ENCODE measurements at regions not wholly inside any gene's neighbourhood (a gene's known extent, or its start where the extent isn't known, plus 50 kb on each side); places are given as distances from the start of the nearest gene placed in this dataset.

DNA sequence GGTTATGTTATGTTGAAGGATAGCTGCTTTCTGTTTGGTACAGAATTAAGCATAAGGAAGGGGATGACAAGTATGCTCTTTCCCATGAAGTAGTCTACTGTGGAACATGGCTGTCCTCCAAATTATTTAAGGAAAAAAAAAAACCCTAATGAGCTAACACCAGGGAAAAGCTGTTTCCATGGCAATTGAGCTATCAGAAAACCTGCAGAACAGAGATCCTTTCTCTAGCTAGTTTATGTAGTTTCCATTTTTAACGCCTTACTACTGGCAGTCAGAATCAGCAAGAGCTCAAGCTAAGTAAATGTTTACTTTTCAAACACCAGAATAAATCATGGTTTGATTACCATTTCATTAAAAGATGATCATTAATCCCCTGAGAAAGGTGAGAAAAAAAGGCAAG, 287.4 kb upstream of the TARS1 start:
- H3K27me3 Mint-ChIP-seq (ENCODE audit: low read depth, unreplicated experiment) = no peaks in the 10 kb centered on the region
- Histone ChIP-seq H3K9me3 (ENCODE audit: insufficient read depth, low read depth, low read length) (no peaks in the 10 kb centered on the region), H3K79me2 (ENCODE audit: insufficient read depth, low read length) (no peaks in the 10 kb centered on the region), H3K27ac (ENCODE audit: low read depth, low read length) (no peak overlapping the region), H2AFZ (ENCODE audit: low read depth, low read length) (no peak overlapping the region), H4K20me1 (ENCODE audit: insufficient read depth, low read length) (no peaks in the 10 kb centered on the region), H3K9ac (ENCODE audit: low read length) (no peak overlapping the region), H3K4me2 (ENCODE audit: low read length) (no peak overlapping the region), H3K4me3 (ENCODE audit: insufficient read depth, low read depth, low read length) (no peak overlapping the region), H3K4me1 (ENCODE audit: insufficient read depth, low read length) (peaks cover 5% of the 10 kb centered on the region), H3K27me3 (ENCODE audit: insufficient read depth, low read length) (no peaks in the 10 kb centered on the region), H3K36me3 (ENCODE audit: insufficient read depth, low read length) (no peaks in the 10 kb centered on the region)
- peaks cover 4% of the 10 kb centered on the region for H3K9me3 Mint-ChIP-seq (ENCODE audit: unreplicated experiment)
- H3K4me3 Mint-ChIP-seq (ENCODE audit: unreplicated experiment) = no peak overlapping the region
- H3K27ac Mint-ChIP-seq (ENCODE audit: unreplicated experiment) = no peak overlapping the region
- TF ChIP-seq, protein P1, sequence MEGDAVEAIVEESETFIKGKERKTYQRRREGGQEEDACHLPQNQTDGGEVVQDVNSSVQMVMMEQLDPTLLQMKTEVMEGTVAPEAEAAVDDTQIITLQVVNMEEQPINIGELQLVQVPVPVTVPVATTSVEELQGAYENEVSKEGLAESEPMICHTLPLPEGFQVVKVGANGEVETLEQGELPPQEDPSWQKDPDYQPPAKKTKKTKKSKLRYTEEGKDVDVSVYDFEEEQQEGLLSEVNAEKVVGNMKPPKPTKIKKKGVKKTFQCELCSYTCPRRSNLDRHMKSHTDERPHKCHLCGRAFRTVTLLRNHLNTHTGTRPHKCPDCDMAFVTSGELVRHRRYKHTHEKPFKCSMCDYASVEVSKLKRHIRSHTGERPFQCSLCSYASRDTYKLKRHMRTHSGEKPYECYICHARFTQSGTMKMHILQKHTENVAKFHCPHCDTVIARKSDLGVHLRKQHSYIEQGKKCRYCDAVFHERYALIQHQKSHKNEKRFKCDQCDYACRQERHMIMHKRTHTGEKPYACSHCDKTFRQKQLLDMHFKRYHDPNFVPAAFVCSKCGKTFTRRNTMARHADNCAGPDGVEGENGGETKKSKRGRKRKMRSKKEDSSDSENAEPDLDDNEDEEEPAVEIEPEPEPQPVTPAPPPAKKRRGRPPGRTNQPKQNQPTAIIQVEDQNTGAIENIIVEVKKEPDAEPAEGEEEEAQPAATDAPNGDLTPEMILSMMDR (IDR thresholded peaks at IDR 0.05; ENCODE audit: insufficient read depth, low read depth, low read length) = no peak
- TF ChIP-seq EZH2 (IDR thresholded peaks at IDR 0.05; ENCODE audit: insufficient read depth, low read length) = no peak
- DNase-seq (ENCODE audit: low read depth) (peak; percentile 12), FAIRE-seq (no peak)
- no peaks in the 10 kb centered on the region for H3K36me3 Mint-ChIP-seq (ENCODE audit: low read depth, unreplicated experiment)
- H3K4me1 Mint-ChIP-seq (ENCODE audit: low read depth, unreplicated experiment) = peaks cover under 1% of the 10 kb centered on the region

DNA sequence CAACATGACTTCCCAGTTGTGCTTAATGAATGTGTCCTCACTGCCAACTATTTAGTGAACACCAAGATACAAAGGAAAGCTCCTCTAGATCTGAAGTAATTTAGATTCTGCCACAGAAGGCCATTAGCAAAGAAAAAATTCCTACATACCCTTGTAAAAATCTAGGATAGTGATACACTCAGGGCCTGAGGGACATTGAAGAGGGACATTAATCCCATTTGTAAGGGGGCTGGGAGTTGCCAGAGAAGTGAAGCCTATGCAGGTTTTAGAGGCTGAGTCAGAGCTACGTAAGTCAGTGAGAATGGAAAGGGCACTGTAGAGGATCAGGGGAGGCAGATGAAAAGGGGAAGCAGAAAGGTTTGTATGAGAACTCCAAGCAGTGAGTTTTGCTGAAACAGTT, 286.9 kb upstream of the TARS1 start:
- no peaks in the 10 kb centered on the region for H3K4me1 Mint-ChIP-seq (ENCODE audit: low read depth, unreplicated experiment)
- H3K9me3 Mint-ChIP-seq (ENCODE audit: unreplicated experiment) = peaks cover 4% of the 10 kb centered on the region
- Histone ChIP-seq H3K9ac (ENCODE audit: low read length) (no peak overlapping the region), H3K27ac (ENCODE audit: low read depth, low read length) (no peak overlapping the region), H3K79me2 (ENCODE audit: insufficient read depth, low read length) (no peaks in the 10 kb centered on the region), H2AFZ (ENCODE audit: low read depth, low read length) (no peak overlapping the region), H3K27me3 (ENCODE audit: insufficient read depth, low read length) (no peaks in the 10 kb centered on the region), H3K4me1 (ENCODE audit: insufficient read depth, low read length) (peaks cover under 1% of the 10 kb centered on the region), H3K4me2 (ENCODE audit: low read length) (no peak overlapping the region), H4K20me1 (ENCODE audit: insufficient read depth, low read length) (no peaks in the 10 kb centered on the region), H3K9me3 (ENCODE audit: insufficient read depth, low read depth, low read length) (no peaks in the 10 kb centered on the region), H3K4me3 (ENCODE audit: insufficient read depth, low read depth, low read length) (no peak overlapping the region), H3K36me3 (ENCODE audit: insufficient read depth, low read length) (no peaks in the 10 kb centered on the region)
- DNase-seq (ENCODE audit: low read depth) (peak; percentile 34), FAIRE-seq (no peak)
- TF ChIP-seq EZH2 (IDR thresholded peaks at IDR 0.05; ENCODE audit: insufficient read depth, low read length) = no peak
- TF ChIP-seq, protein P1 (IDR thresholded peaks at IDR 0.05; ENCODE audit: insufficient read depth, low read depth, low read length) = no peak
- H3K27ac Mint-ChIP-seq (ENCODE audit: unreplicated experiment) = no peak overlapping the region
- H3K4me3 Mint-ChIP-seq (ENCODE audit: unreplicated experiment) = no peak overlapping the region
- no peaks in the 10 kb centered on the region for H3K36me3 Mint-ChIP-seq (ENCODE audit: low read depth, unreplicated experiment)
- no peaks in the 10 kb centered on the region for H3K27me3 Mint-ChIP-seq (ENCODE audit: low read depth, unreplicated experiment)

DNA sequence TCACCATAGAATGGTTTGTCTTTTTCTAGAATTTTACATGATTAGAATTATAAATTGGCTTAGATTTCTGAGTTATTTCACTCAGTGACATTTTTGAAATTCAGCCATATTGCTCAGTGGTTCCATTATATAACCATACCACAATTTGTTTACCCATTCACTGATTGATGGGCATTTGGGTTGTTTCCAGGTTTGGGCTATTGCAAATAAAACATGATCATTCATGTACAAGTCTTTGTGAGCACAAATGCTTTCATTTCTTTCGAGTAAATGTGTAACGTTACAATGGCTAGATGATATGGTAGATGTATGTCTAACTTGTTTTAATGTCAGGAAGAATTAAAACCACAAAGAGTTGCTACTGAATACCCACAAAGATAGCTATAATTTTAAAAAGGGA, 279.9 kb upstream of the TARS1 start:
- Histone ChIP-seq H3K27me3 (ENCODE audit: insufficient read depth, low read length) (no peaks in the 10 kb centered on the region), H3K27ac (ENCODE audit: low read depth, low read length) (no peak overlapping the region), H4K20me1 (ENCODE audit: insufficient read depth, low read length) (no peaks in the 10 kb centered on the region), H3K4me1 (ENCODE audit: insufficient read depth, low read length) (no peaks in the 10 kb centered on the region), H3K9ac (ENCODE audit: low read length) (no peak overlapping the region), H2AFZ (ENCODE audit: low read depth, low read length) (no peak overlapping the region), H3K79me2 (ENCODE audit: insufficient read depth, low read length) (no peaks in the 10 kb centered on the region), H3K4me2 (ENCODE audit: low read length) (no peak overlapping the region), H3K36me3 (ENCODE audit: insufficient read depth, low read length) (no peaks in the 10 kb centered on the region), H3K9me3 (ENCODE audit: insufficient read depth, low read depth, low read length) (no peaks in the 10 kb centered on the region), H3K4me3 (ENCODE audit: insufficient read depth, low read depth, low read length) (no peak overlapping the region)
- Mint-ChIP-seq H3K27ac (ENCODE audit: unreplicated experiment) (no peak overlapping the region), H3K36me3 (ENCODE audit: low read depth, unreplicated experiment) (no peaks in the 10 kb centered on the region), H3K27me3 (ENCODE audit: low read depth, unreplicated experiment) (no peaks in the 10 kb centered on the region), H3K4me3 (ENCODE audit: unreplicated experiment) (no peak overlapping the region), H3K4me1 (ENCODE audit: low read depth, unreplicated experiment) (no peaks in the 10 kb centered on the region), H3K9me3 (ENCODE audit: unreplicated experiment) (peaks cover 2% of the 10 kb centered on the region)
- no peak for TF ChIP-seq EZH2 (IDR thresholded peaks at IDR 0.05; ENCODE audit: insufficient read depth, low read length)
- TF ChIP-seq, protein P1 (IDR thresholded peaks at IDR 0.05; ENCODE audit: insufficient read depth, low read depth, low read length) = no peak
- DNase-seq (ENCODE audit: low read depth) = no peak
- FAIRE-seq = no peak
